ENCODE measurements at regions not wholly inside any gene's neighbourhood (a gene's known extent, or its start where the extent isn't known, plus 50 kb on each side); places are given as distances from the start of the nearest gene placed in this dataset.

DNA sequence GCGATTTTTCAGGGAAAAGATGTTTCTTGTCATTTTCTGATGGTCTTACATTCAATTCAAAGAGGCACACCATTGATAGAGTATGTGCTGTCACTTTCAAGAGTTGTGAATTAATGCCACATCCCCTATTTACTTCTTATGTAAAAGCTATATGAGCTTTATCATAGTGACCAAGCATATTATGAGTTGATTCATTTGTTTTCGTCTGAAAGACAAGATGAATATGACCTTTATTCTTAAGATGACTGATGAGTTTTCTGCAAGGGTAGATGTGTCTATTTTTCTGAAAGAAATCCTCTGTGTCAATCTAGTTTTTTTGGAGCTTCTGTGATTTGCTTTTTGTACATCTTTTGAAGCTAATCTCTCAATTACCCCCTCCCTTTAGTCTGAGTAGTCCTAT is 676.3 kb upstream of the ARGLU1 start:
- TF ChIP-seq, protein P1, sequence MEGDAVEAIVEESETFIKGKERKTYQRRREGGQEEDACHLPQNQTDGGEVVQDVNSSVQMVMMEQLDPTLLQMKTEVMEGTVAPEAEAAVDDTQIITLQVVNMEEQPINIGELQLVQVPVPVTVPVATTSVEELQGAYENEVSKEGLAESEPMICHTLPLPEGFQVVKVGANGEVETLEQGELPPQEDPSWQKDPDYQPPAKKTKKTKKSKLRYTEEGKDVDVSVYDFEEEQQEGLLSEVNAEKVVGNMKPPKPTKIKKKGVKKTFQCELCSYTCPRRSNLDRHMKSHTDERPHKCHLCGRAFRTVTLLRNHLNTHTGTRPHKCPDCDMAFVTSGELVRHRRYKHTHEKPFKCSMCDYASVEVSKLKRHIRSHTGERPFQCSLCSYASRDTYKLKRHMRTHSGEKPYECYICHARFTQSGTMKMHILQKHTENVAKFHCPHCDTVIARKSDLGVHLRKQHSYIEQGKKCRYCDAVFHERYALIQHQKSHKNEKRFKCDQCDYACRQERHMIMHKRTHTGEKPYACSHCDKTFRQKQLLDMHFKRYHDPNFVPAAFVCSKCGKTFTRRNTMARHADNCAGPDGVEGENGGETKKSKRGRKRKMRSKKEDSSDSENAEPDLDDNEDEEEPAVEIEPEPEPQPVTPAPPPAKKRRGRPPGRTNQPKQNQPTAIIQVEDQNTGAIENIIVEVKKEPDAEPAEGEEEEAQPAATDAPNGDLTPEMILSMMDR (conservative IDR thresholded peaks at IDR 0.05; ENCODE audit: low read length), result no peak
- TF ChIP-seq EZH2phosphoT487 (IDR thresholded peaks at IDR 0.05; ENCODE audit: borderline replicate concordance), result no peak
